Omental fat pad (tissue), 3 donors: ENCODE measurements at regions not wholly inside any gene's neighbourhood (a gene's known extent, or its start where the extent isn't known, plus 50 kb on each side); places are given as distances from the start of the nearest gene placed in this dataset.
"Not testable (repeated sequence)": the region's sequence is repeated elsewhere in the genome, so short reads cannot be mapped to it uniquely, and the experiment has no call there.

Source experiments
- ATAC-seq: fragments of 150-250 bp; one replicate; pipeline ENCODE4 v1.9.1; 2016; ENCODE audit warnings: mild to moderate bottlenecking, moderate library complexity; ENCODE audit not compliant: low FRiP score
- DNase-seq: peaks from one replicate; pipeline ENCODE4 v3.0.0-alpha.2; 2019; ENCODE audit warnings: low spot score
- TF ChIP-seq, protein P1 (sequence below), 3 donors: fragments of 450-650 bp; IDR thresholded peaks; one replicate each; pipeline ENCODE4 v1.5.1; 2016 to 2017; ENCODE audit warnings: antibody characterized with exemption in 3 of 3, mild to moderate bottlenecking in 3 of 3, moderate library complexity in 2 of 3

DNA sequence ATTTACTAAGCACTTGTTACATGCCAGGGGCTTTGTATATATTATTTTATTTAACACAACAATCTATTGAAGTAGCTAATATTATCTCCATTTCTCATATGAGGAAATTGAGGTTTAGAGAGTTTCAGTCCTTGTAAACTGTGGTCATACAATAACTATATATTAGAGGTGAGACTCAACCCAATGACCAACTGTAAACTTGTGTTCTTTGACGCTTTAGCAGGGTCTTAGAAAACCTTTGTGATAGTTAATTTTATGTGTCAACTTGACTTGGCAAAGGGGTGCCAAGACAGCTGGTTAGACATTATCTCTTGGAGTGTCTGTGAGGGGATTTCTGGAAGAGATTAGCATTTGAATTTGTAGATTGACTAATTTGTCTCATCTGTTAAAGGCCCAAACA, 252.4 kb upstream of the B3GALT2 start:
- no peak for ATAC-seq
- DNase-seq, result no peak
- TF ChIP-seq, protein P1, sequence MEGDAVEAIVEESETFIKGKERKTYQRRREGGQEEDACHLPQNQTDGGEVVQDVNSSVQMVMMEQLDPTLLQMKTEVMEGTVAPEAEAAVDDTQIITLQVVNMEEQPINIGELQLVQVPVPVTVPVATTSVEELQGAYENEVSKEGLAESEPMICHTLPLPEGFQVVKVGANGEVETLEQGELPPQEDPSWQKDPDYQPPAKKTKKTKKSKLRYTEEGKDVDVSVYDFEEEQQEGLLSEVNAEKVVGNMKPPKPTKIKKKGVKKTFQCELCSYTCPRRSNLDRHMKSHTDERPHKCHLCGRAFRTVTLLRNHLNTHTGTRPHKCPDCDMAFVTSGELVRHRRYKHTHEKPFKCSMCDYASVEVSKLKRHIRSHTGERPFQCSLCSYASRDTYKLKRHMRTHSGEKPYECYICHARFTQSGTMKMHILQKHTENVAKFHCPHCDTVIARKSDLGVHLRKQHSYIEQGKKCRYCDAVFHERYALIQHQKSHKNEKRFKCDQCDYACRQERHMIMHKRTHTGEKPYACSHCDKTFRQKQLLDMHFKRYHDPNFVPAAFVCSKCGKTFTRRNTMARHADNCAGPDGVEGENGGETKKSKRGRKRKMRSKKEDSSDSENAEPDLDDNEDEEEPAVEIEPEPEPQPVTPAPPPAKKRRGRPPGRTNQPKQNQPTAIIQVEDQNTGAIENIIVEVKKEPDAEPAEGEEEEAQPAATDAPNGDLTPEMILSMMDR (IDR thresholded peaks at IDR 0.05), result no peak

DNA sequence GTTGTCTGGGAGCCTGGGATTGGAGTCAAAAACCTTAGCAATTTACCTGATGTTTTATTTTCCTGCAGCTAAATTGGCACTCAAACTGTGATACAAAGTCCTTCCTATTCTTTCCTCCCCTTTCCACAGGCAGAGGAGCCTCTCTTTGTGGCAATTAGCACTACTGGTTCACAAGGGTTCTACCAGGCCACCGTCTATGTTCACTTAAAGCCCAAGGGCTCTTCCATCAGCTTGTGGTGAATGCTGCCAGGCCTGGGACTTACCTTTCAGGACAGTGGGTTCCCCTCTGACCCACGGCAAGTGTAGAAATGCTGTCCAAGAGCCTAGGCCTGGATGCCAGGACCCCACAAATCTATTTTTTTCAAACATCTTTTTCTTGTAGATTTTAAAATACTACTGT, 251.9 kb upstream of the B3GALT2 start:
- TF ChIP-seq, protein P1 (IDR thresholded peaks at IDR 0.05), result no peak
- no peak for DNase-seq
- no peak for ATAC-seq

DNA sequence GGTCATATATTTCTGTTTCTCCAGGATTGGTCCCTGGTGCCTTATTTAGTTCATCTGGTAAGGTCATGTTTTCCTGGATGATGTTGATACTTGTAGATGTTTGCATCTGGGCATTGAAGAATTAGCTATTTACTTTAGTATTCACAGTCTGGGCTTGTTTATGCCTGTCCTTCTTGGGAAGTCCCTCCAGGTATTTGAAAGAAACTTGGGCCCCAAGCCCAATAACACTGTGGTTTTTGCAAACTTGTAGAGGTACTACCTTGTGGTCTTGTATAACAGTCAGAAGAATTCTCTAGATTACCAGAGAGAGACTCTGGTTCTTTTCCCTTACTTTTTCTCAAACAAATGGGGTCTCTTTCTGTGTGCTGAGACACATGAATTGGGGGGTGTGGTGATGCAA, 251.4 kb upstream of the B3GALT2 start:
- TF ChIP-seq, protein P1 (IDR thresholded peaks at IDR 0.05), result no peak
- DNase-seq (no peak), ATAC-seq (no peak)

DNA sequence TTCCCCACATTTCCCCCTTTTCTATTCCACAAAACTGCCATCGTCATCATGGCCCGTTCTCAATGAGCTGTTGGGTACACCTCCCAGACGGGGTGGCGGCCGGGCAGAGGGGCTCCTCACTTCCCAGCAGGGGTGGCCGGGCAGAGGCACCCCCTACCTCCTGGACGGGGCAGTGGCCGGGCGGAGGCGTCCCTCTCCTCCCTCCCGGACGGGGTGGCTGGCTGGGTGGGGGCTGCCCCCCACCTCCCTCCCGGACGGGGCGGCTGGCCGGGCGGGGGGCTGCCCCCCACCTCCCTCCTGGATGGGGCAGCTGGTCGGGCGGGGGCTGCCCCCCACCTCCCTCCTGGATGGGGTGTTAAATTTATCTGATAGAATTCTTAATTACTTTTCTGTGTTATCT, 250.9 kb upstream of the B3GALT2 start:
- not testable (repeated sequence) for ATAC-seq, DNase-seq

DNA sequence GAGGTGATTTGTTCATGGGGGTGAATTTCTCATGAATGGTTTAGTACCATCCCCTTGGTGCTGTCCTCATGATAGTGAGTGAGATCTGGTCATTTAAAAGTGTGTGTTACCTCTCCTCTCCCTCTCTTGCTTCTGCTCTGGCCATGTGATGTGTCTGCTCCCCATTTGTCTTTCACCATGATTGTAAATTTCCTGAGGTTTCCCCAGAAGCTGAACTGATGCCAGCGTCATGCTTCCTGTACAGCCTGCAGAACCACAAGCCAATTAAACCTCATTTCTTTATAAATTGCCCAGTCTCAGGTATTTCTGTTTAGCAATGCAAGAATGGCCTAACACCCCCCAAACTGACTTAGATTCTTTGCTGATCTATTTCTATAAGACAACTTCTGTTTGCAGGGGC, 249.4 kb upstream of the B3GALT2 start:
- TF ChIP-seq, protein P1 (IDR thresholded peaks at IDR 0.05), result no peak
- no peak for ATAC-seq
- DNase-seq, result no peak

DNA sequence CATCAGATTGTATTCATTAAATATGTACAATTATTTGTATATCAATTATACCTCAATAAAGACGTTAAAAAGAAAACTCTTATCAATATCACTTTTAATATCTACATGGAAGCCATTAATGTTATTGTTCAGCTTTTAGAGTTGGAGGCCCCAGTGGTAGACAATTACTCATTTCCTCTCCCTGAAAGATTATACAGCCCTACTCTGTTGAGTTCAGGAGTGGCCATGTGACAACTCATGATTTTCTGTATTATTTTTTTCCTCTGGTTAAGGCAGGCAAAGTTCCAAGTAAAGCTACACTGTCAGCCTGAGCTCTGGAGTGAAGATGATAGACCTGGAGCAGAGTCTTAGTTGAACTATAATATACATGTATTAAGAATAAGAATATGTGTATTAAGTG, 247.9 kb upstream of the B3GALT2 start:
- ATAC-seq (no peak), DNase-seq (no peak)
- TF ChIP-seq, protein P1 (IDR thresholded peaks at IDR 0.05), result no peak

DNA sequence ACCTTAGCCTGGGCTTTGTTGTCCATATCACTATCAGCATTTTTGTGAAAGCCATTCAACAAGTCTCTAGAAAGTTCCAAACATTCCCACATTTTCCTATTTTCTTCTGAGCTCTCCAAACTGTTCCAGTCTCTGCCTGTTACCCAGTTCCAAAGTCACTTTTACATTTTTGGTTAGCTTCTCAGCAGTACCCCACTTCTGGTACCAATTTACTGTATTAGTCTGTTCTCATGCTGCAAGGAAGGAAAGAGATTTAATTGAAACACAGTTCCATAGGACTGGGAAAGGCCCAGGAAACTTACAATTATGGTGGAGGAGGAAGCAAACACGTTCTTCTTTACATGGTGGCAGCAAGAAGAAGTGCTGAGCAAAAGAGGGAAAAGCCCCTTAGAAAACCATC, 247.2 kb upstream of the B3GALT2 start:
- DNase-seq, result no peak
- no peak for ATAC-seq
- TF ChIP-seq, protein P1 (IDR thresholded peaks at IDR 0.05), result no peak

DNA sequence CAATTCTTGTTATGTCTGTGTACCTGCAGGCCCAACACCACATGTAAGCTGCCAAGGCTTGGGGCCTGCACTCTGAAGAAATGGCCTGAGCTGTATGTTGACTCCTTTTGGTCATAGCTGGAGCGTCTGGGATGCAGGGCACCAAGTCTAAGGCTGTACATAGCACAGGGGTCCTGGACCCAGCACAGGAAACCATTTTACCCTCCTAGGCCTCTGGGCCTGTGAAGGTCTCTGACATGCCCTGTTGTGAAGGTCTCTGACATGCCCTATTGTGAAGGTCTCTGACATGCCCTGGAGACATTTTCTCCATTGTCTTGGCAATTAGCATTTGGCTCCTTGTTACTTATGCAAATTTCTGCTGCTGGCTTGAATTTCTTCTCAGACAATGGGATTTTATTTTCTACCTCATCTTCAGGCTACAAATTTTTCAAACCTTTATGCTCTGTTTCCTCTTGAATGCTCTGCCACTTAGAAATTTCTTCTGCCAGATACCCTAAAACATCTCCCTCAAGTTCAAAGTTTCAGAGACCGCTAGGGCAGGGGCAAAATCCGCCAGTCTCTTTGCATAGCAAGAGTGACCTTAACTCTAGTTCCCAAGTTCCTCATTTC, 246.7 kb upstream of the B3GALT2 start:
- no peak for ATAC-seq
- no peak for DNase-seq
- TF ChIP-seq, protein P1 (IDR thresholded peaks at IDR 0.05), result no peak
